DOHH2 (cell line): ENCODE measurements at regions not wholly inside any gene's neighbourhood (a gene's known extent, or its start where the extent isn't known, plus 50 kb on each side); places are given as distances from the start of the nearest gene placed in this dataset.

ENCODE experiments used
- CTCF ChIP-seq: fragments of 200-600 bp; sonication (generic); IDR thresholded peaks from one replicate; pipeline ENCODE4 v1.5.1; 2014; ENCODE audit warnings: antibody characterized with exemption, mild to moderate bottlenecking, low read depth, low read length; ENCODE audit not compliant: poor library complexity, severe bottlenecking
- EZH2phosphoT487 ChIP-seq: fragments of 200-600 bp; sonication (generic); IDR thresholded peaks from 2 replicates; pipeline ENCODE4 v1.6.1; 2017; ENCODE audit warnings: borderline replicate concordance, mild to moderate bottlenecking, antibody characterized with exemption, low read length, moderate library complexity, mixed read lengths

DNA sequence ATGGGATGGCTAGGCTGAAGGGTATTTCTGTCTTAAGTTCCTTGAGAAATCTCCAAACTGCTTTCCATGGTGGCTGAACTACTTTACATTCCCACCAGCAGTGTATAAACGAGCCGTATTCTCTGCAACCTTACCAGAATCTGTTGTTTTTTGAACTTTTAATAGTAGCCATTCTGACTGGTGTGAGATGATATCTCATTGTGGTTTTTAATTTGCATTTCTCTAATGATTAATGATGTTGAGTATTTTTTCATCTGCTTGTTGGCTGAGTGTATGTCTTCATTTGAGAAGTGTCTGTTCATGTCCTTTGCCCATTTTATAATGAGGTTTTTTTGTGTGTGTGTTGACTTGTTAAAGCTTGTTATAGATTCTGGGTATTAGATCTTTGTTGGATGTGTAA, 226.8 kb upstream of the IGFBP3 start:
- TF ChIP-seq CTCF (no peak), EZH2phosphoT487 (no peak)
